ENCODE measurements at regions not wholly inside any gene's neighbourhood (a gene's known extent, or its start where the extent isn't known, plus 50 kb on each side); places are given as distances from the start of the nearest gene placed in this dataset.

DNA sequence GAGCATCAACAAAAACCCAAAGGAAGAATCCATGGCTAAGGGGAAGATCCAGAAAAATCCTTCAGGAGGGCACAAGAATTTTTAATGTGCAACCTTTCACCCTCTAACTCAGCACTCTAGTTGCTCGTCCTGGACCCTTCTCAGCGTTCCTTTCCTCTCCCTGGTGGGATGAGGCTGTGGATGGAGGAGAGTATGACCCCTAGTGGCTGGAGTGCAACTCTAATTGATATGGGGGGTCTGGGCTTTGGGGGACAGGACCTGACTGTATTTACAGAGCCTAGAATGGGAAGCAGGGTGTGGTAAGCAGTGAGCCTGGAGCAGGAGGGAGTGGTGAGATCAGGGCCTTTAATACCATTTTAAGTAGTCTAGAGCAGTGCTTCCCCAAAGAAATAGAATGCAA, 83.9 kb upstream of the CEP85L start:
- peak in 1 of 2 donors; percentile 60 for DNase-seq
- peak overlapping the region in 1 of 2 donors; percentile 41 for H3K27ac Mint-ChIP-seq

DNA sequence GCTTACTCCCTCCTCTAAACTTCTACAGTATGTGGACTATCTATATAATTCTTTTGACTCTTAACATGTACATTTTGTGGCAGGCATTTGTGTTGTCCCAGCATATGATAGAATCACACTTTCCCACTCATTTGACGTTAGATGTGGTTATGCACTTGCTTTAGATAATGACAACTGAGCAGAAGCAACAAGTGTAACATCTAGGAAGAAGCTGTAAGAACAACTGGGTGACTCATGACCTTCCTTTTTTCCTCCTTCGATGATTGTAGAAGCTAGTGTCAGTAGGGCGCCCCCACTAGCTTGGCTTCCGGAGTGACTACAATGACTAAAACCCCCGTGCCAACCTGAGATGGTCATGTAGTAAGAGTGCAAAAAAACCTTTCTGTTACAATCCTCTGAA, 74.6 kb upstream of the CEP85L start:
- no peaks in the 10 kb centered on the region for H3K27me3 Mint-ChIP-seq (ENCODE audit: low read depth in 2 of 2)
- WGBS (ENCODE audit: insufficient coverage): 38% methylated on average over 1 of the region's 5 CpGs
- Histone ChIP-seq H3K27ac (ENCODE audit: low read length) (no peak overlapping the region), H3K9me3 (ENCODE audit: control insufficient read depth, insufficient read depth, low read length) (no peaks in the 10 kb centered on the region), H3K4me3 (ENCODE audit: low read length) (no peak overlapping the region), H3K4me1 (ENCODE audit: control insufficient read depth, insufficient read depth, low read length) (peaks cover 10% of the 10 kb centered on the region), H3K36me3 (ENCODE audit: control insufficient read depth, insufficient read depth, low read length) (no peaks in the 10 kb centered on the region), H3K27me3 (ENCODE audit: control insufficient read depth, insufficient read depth, low read length) (no peaks in the 10 kb centered on the region)
- H3K4me3 Mint-ChIP-seq: no peak overlapping the region
- intact Hi-C loops (cut with micrococcal nuclease): loop anchor here (1.0 kb wide), 2 partner anchors 16 to 75 kb away; partner anchors contain the start of gene CEP85L
- H3K36me3 Mint-ChIP-seq: no peaks in the 10 kb centered on the region
- H3K9me3 Mint-ChIP-seq: no peaks in the 10 kb centered on the region
- ATAC-seq (peak; percentile 86 to 93 (median 88)), DNase-seq (peak; percentile 42 to 72)
- TF ChIP-seq, protein P1, sequence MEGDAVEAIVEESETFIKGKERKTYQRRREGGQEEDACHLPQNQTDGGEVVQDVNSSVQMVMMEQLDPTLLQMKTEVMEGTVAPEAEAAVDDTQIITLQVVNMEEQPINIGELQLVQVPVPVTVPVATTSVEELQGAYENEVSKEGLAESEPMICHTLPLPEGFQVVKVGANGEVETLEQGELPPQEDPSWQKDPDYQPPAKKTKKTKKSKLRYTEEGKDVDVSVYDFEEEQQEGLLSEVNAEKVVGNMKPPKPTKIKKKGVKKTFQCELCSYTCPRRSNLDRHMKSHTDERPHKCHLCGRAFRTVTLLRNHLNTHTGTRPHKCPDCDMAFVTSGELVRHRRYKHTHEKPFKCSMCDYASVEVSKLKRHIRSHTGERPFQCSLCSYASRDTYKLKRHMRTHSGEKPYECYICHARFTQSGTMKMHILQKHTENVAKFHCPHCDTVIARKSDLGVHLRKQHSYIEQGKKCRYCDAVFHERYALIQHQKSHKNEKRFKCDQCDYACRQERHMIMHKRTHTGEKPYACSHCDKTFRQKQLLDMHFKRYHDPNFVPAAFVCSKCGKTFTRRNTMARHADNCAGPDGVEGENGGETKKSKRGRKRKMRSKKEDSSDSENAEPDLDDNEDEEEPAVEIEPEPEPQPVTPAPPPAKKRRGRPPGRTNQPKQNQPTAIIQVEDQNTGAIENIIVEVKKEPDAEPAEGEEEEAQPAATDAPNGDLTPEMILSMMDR (IDR thresholded peaks at IDR 0.05): peak; percentile 10
- peak overlapping the region; percentile 52 to 81 for H3K27ac Mint-ChIP-seq
- H3K4me1 Mint-ChIP-seq: peaks cover 15 to 25% of the 10 kb centered on the region in 2 donors

More for the DNA sequence above, 83.9 kb upstream of the CEP85L start:
- H3K27ac ChIP-seq (ENCODE audit: low read length): no peak overlapping the region
- H3K4me3 Mint-ChIP-seq: no peak overlapping the region
- peak in 2 of 3 donors; percentile 31 to 59 for ATAC-seq
- no peaks in the 10 kb centered on the region for H3K9me3 ChIP-seq (ENCODE audit: control insufficient read depth, insufficient read depth, low read length)
- H3K4me3 ChIP-seq (ENCODE audit: low read length): no peak overlapping the region
- H3K27me3 Mint-ChIP-seq (ENCODE audit: low read depth in 2 of 2): peaks cover 5 to 7% of the 10 kb centered on the region in 2 donors
- H3K9me3 Mint-ChIP-seq: no peaks in the 10 kb centered on the region
- no peaks in the 10 kb centered on the region for H3K4me1 ChIP-seq (ENCODE audit: control insufficient read depth, insufficient read depth, low read length)
- H3K36me3 Mint-ChIP-seq: no peaks in the 10 kb centered on the region
- TF ChIP-seq, protein P1 (IDR thresholded peaks at IDR 0.05): peak; percentile 41
- H3K4me1 Mint-ChIP-seq: peaks cover 0 to 7% of the 10 kb centered on the region in 2 donors
- intact Hi-C loops (cut with micrococcal nuclease): no loop called here
- WGBS (ENCODE audit: insufficient coverage): no CpG with 5 or more reads among the region's 2 CpGs
- no peaks in the 10 kb centered on the region for H3K27me3 ChIP-seq (ENCODE audit: control insufficient read depth, insufficient read depth, low read length)
- H3K36me3 ChIP-seq (ENCODE audit: control insufficient read depth, insufficient read depth, low read length): no peaks in the 10 kb centered on the region

DNA sequence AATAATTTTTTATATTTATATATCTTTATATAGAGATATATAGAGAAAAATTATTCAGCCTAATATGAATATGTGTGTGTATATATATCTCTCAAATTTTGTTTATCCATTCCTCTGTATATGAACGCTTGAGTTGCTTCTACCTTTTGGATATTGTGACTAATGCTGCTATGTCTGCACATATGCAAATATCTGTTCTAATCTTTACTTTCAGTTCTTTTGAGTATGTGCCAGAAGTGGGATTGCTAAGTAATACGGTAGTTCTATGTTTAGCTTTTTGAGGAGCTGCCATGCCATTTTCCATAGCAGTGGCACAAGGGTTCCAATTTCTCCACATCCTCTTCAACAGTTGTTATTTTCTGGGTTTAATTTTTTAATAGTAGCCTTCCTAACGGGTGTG, 72.8 kb upstream of the CEP85L start:
- TF ChIP-seq, protein P1 (IDR thresholded peaks at IDR 0.05): no peak
- Mint-ChIP-seq H3K4me1 (peaks cover 26 to 36% of the 10 kb centered on the region in 2 donors), H3K4me3 (no peak overlapping the region), H3K27me3 (ENCODE audit: low read depth in 2 of 2) (no peaks in the 10 kb centered on the region), H3K27ac (no peak overlapping the region), H3K9me3 (no peaks in the 10 kb centered on the region), H3K36me3 (no peaks in the 10 kb centered on the region)
- Histone ChIP-seq H3K27me3 (ENCODE audit: control insufficient read depth, insufficient read depth, low read length) (no peaks in the 10 kb centered on the region), H3K9me3 (ENCODE audit: control insufficient read depth, insufficient read depth, low read length) (no peaks in the 10 kb centered on the region), H3K36me3 (ENCODE audit: control insufficient read depth, insufficient read depth, low read length) (no peaks in the 10 kb centered on the region), H3K4me3 (ENCODE audit: low read length) (no peak overlapping the region), H3K4me1 (ENCODE audit: control insufficient read depth, insufficient read depth, low read length) (peaks cover 20% of the 10 kb centered on the region), H3K27ac (ENCODE audit: low read length) (no peak overlapping the region)
- WGBS (ENCODE audit: insufficient coverage): 92% methylated on average over 2 of the region's 3 CpGs
- ATAC-seq (no peak), DNase-seq (peak in 1 of 2 donors; percentile 25)
- intact Hi-C loops (cut with micrococcal nuclease): no loop called here

Measured in natural killer cell (primary cell).